Inflammatory macrophage treated with lipopolysaccharide for 1 hour (primary cell): ENCODE measurements at regions not wholly inside any gene's neighbourhood (a gene's known extent, or its start where the extent isn't known, plus 50 kb on each side); places are given as distances from the start of the nearest gene placed in this dataset.
"Not testable (repeated sequence)": the region's sequence is repeated elsewhere in the genome, so short reads cannot be mapped to it uniquely, and the experiment has no call there.

Source experiments
- DNase-seq, 2 donors: peaks; one replicate each; pipeline ENCODE4 v3.0.0-alpha.2; 2020 to 2022

- no peak for DNase-seq
Measured at GRCh38 chr6:76942203-76942966, 520.9 kb downstream of the HTR1B start.

- DNase-seq = no peak
Measured at GRCh38 chr6:76940191-76940590, 523.1 kb downstream of the HTR1B start.

- DNase-seq = no peak
Measured at GRCh38 chr6:76914737-76915136, 548.6 kb downstream of the HTR1B start.

- not testable (repeated sequence) for DNase-seq
Measured at GRCh38 chr6:76905541-76905940, 557.8 kb downstream of the HTR1B start.

- no peak for DNase-seq
Measured at GRCh38 chr6:76892542-76892941, 570.7 kb downstream of the HTR1B start.

GRCh38 chr6:76888351-76888750, 574.9 kb downstream of the HTR1B start:
- no peak for DNase-seq

GRCh38 chr6:76886900-76887299, 576.4 kb downstream of the HTR1B start:
- DNase-seq = no peak

GRCh38 chr6:76885861-76886301, 577.4 kb downstream of the HTR1B start:
- no peak for DNase-seq

- no peak for DNase-seq
Measured at GRCh38 chr6:76881414-76881813, 581.9 kb downstream of the HTR1B start.

- no peak for DNase-seq
Measured at GRCh38 chr6:76876922-76877553, 586.3 kb downstream of the HTR1B start.

- not testable (repeated sequence) for DNase-seq
Measured at GRCh38 chr6:76876430-76876829, 586.9 kb downstream of the HTR1B start.

GRCh38 chr6:76867182-76867581, 596.1 kb downstream of the HTR1B start:
- DNase-seq = no peak

GRCh38 chr6:76866091-76866915, 597.0 kb downstream of the HTR1B start:
- DNase-seq = no peak

- no peak for DNase-seq
Measured at GRCh38 chr6:76862936-76863335, 600.4 kb downstream of the HTR1B start.

GRCh38 chr6:76861403-76861802, 601.9 kb downstream of the HTR1B start:
- DNase-seq = no peak

GRCh38 chr6:76856065-76856464, 607.2 kb downstream of the HTR1B start:
- DNase-seq = no peak

- DNase-seq = no peak
Measured at GRCh38 chr6:76852776-76853175, 610.5 kb downstream of the HTR1B start.

- not testable (repeated sequence) for DNase-seq
Measured at GRCh38 chr6:76849274-76849970, 613.9 kb downstream of the HTR1B start.

- no peak for DNase-seq
Measured at GRCh38 chr6:76843054-76843822, 620.1 kb downstream of the HTR1B start.

GRCh38 chr6:76840865-76841264, 622.4 kb downstream of the HTR1B start:
- no peak for DNase-seq

GRCh38 chr6:76840041-76840745, 623.1 kb downstream of the HTR1B start:
- DNase-seq = no peak
